ENCODE measurements at regions not wholly inside any gene's neighbourhood (a gene's known extent, or its start where the extent isn't known, plus 50 kb on each side); places are given as distances from the start of the nearest gene placed in this dataset.
"Not testable (repeated sequence)": the region's sequence is repeated elsewhere in the genome, so short reads cannot be mapped to it uniquely, and the experiment has no call there.

DNA sequence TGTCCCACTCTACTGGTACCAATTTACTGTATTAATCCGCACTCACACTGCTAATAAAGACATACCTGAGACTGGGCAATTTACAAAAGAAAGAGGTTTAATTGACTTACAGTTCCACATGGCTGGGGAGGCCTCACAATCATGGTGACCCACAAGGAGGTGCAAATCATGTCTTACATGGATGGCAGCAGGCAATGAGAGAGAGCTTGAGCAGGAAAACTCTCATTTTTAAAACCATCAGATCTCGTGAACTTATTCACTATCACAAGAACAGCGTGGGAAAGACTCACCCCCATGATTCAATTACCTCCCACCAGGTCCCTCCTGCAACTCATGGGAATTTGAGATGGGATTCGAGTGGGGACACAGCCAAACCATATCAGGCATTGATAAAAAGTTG lies 298.5 kb downstream of the DUSP6 start:
- not testable (repeated sequence) for DNase-seq

- DNase-seq = peak; percentile 36 to 88 (median 67)
Measured at GRCh38 chr12:89051065-89051677, 301.1 kb downstream of the DUSP6 start.

DNA sequence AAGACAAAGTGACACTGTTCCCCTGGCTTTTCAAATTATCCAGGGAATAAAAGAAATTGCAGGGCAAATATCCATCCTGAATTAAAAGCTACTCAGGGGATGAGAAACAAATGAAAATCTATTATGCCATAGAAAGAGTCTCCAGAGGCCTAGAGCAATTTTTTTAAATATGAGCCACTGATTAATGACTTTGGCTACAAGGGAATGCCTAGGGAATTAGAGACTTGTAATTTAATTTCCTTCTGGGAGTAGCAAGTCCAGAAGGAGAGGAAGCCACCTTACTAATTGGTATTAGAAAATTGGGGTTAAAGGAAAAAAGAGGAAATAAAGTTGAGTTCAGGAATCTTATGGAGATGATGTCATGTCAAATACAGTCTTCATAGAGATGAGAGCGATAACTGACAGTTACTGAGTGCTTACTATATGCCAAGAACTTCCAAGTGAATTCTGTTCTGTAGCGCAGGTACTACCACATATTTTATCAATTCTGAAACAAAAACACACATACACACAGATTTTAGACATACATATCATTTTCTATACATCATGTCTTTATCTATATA lies 304.4 kb downstream of the DUSP6 start:
- no peak for DNase-seq

DNA sequence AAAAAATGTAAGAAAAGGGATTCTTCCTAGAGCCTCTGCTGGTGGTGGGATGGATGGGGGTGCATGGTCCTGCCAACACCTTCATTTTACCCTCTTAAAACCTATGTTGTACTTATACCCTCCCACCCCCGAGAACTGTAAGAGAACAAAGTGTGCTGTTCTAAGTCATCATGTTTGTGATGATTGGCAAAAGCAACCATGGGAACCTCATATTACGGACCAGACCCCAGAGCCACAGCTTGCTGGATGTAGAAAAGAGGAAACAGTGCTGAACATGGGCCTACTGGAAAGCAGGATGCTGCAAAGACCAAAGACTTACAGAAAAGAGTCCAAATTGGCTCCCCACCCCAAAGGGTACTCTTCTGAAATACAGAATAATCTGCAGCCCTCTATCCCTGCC lies 311.2 kb downstream of the DUSP6 start:
- DNase-seq = no peak

DNA sequence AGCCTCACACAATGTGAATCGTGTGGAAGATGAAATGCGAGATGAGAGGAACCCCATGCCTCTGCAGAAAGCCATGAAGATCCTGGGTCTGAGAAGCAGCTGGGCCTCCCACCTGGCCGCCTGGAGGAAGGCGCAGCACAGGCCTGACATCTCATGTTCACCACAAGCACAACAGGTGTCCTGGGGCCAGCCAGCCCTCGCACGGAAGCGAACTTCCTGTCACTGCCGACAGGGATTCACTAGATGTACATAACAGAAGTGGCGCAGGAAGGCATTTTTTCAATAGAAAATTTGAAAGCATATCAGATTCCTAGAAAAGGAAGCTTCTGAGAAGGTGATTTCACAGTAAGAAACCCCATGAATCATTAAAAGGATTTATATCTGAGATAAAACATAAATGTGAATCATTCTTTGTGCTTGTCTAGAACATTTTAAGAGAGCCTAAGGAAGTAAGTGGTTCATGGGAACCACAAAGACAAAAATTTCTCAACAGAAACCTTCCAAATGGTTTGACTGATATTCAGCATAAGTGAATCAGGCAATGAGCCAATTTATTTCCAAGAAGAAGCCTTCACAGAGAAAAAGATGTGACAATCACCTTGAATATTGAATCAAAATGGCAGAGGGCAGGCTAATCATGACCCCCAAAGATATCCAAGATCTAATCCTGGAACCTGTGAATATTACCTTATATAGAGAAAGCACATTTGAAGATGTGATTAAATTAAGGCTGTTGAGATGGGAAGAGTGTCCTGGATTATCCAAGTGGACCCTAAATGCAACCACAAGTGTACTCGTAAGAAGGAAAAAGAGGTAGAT lies 311.9 kb downstream of the DUSP6 start:
- peak in 1 of 3 experiments; percentile 38 for DNase-seq

- no peak for DNase-seq
Measured at GRCh38 chr12:89038831-89039512, 313.3 kb downstream of the DUSP6 start.

- DNase-seq = no peak
Measured at GRCh38 chr12:89033062-89033461, 319.2 kb downstream of the DUSP6 start.

DNA sequence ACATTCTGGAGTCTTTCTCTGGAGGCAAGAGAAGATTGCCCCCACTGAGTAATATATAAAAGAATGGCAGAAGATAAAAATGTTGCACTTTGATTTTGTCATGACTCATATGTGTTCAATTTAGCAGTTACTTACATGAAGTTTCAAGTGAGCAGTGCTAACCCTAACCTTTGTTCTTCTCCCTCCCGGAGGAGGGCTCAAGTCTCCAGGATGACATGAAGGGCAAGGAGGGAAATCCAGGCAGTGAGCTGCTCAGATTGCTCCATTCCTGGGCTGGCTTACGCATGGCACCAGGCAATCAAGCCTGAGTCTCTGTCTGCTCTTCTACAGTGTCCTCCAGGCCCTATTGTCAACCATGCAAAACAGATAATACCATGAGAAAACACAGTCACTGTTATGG lies 322.3 kb downstream of the DUSP6 start:
- no peak for DNase-seq

DNA sequence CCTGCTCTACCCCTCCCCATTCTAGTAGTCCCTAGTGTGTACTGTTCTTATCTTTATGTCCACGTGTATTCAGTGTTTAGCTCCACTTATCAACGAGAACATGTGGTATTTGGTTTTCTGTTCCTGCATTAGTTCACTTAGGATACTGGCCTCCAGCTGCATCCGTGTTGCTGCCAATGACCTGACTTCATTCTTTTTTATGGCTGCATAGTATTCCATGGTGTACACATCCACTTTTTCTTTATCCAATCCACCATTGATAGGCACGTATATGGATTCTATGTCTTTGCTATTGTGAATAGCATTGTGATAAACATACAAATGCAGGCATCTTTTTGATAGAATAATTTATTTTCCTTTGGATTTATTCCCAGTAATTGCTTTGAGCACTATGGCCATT lies 327.7 kb downstream of the DUSP6 start:
- DNase-seq = no peak

DNA sequence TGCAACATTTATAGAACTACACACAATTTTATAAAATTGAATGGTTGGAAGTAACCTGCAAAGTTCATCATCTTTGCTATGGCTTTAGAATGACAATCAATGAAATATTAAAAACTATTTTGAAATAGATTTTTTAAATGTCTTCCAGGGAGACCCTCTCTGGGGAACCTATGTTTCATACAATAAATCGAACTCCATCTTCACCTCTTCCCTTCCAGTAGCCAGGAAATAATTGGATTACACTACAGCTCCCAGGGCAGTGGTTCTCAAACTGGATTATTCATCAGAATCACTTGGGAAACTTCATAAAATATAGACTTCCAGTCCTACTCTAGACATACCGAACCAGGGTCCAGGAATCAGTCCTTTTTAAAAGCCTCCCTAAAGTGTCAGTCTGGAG lies 328.4 kb downstream of the DUSP6 start:
- no peak for DNase-seq

- no peak for DNase-seq
Measured at GRCh38 chr12:89020689-89021088, 331.6 kb downstream of the DUSP6 start.

- DNase-seq = no peak
Measured at GRCh38 chr12:89020121-89020480, 332.2 kb downstream of the DUSP6 start.

- DNase-seq = peak; percentile 81 to 96 (median 85)
Measured at GRCh38 chr12:89019439-89020120, 332.7 kb downstream of the DUSP6 start.

GRCh38 chr12:89016970-89017778 lies 335.1 kb downstream of the DUSP6 start:
- DNase-seq = peak; percentile 63 to 91 (median 86)

DNA sequence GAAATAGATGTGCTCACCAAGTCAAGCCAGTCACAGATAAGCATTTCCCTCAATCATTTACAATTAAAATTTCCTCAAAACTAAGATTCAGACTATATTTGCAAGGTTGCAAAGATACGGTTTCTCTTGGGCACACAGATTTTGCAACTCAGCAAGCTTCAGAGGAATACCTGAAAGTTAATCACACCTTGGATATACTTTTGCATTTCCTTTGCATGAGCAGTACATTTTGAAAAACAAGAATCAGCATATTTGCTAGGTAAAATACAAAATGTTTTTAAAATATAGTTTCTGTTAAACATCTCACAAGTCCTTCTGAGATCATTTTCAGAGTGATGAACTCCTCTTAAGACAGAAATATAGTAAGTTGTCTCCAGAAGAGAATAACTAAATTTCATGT lies 336.9 kb downstream of the DUSP6 start:
- DNase-seq = no peak

- DNase-seq = no peak
Measured at GRCh38 chr12:88998421-88998820, 353.9 kb downstream of the DUSP6 start.

- DNase-seq = no peak
Measured at GRCh38 chr12:88996200-88996788, 356.0 kb downstream of the DUSP6 start.

- no peak for DNase-seq
Measured at GRCh38 chr12:88994971-88995370, 357.3 kb downstream of the DUSP6 start.

DNA sequence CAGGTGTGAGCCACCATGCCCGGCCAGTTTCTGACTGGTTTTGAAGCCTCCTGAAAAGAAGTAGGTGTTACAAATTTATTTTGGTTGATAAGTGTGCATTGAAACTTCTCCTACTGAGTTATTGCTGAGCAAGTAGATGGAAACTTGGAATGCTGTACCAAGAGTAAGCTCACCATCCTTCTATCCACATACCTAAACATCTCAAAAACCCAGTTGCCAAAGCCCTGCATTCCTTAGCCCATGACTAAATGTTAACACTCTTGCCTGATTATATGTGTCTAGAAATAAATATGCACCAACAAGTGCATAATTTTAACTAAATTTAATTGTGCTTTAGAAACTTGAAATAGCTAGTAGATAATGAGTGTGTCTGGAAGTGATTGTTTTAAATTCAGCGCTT lies 357.8 kb downstream of the DUSP6 start:
- no peak for DNase-seq

GRCh38 chr12:88993651-88994050 lies 358.6 kb downstream of the DUSP6 start:
- peak in 2 of 3 experiments; percentile 70 to 78 for DNase-seq

DNA sequence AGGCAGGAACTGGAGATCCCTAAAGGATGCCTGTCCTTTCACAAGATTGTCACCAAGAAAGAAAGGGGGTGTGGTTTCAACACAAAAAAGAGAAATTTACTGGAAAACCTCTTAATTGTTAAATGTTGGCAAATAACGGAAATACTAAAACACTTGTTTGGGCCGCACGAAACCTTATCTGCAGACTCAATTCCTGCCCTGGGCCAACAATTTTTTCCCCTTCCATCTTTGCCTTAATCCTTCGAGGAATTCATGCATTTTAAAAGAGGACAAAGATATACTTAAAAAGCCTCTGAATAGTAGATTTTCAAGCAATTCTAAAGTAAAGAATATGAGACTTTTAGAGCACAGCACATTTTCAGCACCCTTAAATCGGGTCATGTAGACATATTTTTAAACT lies 366.2 kb downstream of the DUSP6 start:
- DNase-seq = no peak

- no peak for DNase-seq
Measured at GRCh38 chr12:88985631-88986030, 366.7 kb downstream of the DUSP6 start.
